ENCODE measurements at regions not wholly inside any gene's neighbourhood (a gene's known extent, or its start where the extent isn't known, plus 50 kb on each side); places are given as distances from the start of the nearest gene placed in this dataset.
"Not testable (repeated sequence)": the region's sequence is repeated elsewhere in the genome, so short reads cannot be mapped to it uniquely, and the experiment has no call there.

DNA sequence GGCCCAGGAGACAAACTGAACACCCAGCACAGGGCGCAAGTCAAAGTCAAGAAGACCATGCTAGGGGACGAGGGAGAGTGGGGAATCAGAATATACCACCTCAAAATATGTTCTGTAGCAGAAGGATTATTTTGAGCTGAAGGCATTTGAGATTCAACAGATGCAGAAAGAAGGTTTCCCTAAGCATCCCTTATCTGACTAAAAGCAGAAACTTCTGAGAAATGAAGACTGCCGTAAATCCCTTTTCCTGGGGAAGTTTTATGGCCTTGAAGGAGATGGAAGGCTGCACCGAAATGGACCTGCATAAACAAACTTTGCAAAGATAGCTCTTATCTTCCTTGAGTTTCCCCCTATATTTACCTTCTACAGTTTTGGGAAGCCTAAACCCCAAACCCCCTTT, 72.8 kb downstream of the PTTG1 start:
- no peaks in the 10 kb centered on the region for H3K4me1 ChIP-seq
- H3K9me3 ChIP-seq: no peaks in the 10 kb centered on the region
- no peaks in the 10 kb centered on the region for H3K36me3 ChIP-seq
- no peak overlapping the region for H3K4me3 ChIP-seq
- intact Hi-C loops (cut with DNase I): no loop called here
- no peak overlapping the region for H3K27ac ChIP-seq
- H3K27me3 ChIP-seq: no peaks in the 10 kb centered on the region
- DNase-seq (ENCODE audit: extremely low spot score in 2 of 2): no peak
- TF ChIP-seq POLR2AphosphoS5 (IDR thresholded peaks at IDR 0.05; ENCODE audit: insufficient read depth in 1 of 2, low read depth in 1 of 2) (no peak), POLR2A (IDR thresholded peaks at IDR 0.05) (no peak)
- TF ChIP-seq, protein P1, sequence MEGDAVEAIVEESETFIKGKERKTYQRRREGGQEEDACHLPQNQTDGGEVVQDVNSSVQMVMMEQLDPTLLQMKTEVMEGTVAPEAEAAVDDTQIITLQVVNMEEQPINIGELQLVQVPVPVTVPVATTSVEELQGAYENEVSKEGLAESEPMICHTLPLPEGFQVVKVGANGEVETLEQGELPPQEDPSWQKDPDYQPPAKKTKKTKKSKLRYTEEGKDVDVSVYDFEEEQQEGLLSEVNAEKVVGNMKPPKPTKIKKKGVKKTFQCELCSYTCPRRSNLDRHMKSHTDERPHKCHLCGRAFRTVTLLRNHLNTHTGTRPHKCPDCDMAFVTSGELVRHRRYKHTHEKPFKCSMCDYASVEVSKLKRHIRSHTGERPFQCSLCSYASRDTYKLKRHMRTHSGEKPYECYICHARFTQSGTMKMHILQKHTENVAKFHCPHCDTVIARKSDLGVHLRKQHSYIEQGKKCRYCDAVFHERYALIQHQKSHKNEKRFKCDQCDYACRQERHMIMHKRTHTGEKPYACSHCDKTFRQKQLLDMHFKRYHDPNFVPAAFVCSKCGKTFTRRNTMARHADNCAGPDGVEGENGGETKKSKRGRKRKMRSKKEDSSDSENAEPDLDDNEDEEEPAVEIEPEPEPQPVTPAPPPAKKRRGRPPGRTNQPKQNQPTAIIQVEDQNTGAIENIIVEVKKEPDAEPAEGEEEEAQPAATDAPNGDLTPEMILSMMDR (IDR thresholded peaks at IDR 0.05): no peak

GRCh38 chr5:160496334-160496733, 74.7 kb downstream of the PTTG1 start:
- Histone ChIP-seq H3K4me1 (no peaks in the 10 kb centered on the region), H3K27me3 (no peaks in the 10 kb centered on the region), H3K4me3 (no peak overlapping the region), H3K36me3 (no peaks in the 10 kb centered on the region), H3K27ac (no peak overlapping the region), H3K9me3 (no peaks in the 10 kb centered on the region)
- intact Hi-C loops (cut with DNase I): no loop called here
- TF ChIP-seq POLR2A (IDR thresholded peaks at IDR 0.05) (no peak), POLR2AphosphoS5 (IDR thresholded peaks at IDR 0.05; ENCODE audit: insufficient read depth in 1 of 2, low read depth in 1 of 2) (no peak)
- TF ChIP-seq, protein P1 (IDR thresholded peaks at IDR 0.05): no peak
- DNase-seq (ENCODE audit: extremely low spot score in 2 of 2): no peak

GRCh38 chr5:160496784-160497183, 75.1 kb downstream of the PTTG1 start:
- H3K9me3 ChIP-seq: no peaks in the 10 kb centered on the region
- DNase-seq (ENCODE audit: extremely low spot score in 2 of 2): no peak
- intact Hi-C loops (cut with DNase I): no loop called here
- H3K27me3 ChIP-seq: no peaks in the 10 kb centered on the region
- H3K4me1 ChIP-seq: no peaks in the 10 kb centered on the region
- TF ChIP-seq, protein P1 (IDR thresholded peaks at IDR 0.05): no peak
- no peak for TF ChIP-seq POLR2A (IDR thresholded peaks at IDR 0.05)
- no peak for TF ChIP-seq POLR2AphosphoS5 (IDR thresholded peaks at IDR 0.05; ENCODE audit: insufficient read depth in 1 of 2, low read depth in 1 of 2)
- H3K36me3 ChIP-seq: no peaks in the 10 kb centered on the region
- H3K27ac ChIP-seq: no peak overlapping the region
- no peak overlapping the region for H3K4me3 ChIP-seq

- intact Hi-C loops (cut with DNase I): no loop called here
- Histone ChIP-seq H3K4me1 (no peaks in the 10 kb centered on the region), H3K9me3 (no peaks in the 10 kb centered on the region), H3K4me3 (no peak overlapping the region), H3K36me3 (no peaks in the 10 kb centered on the region), H3K27me3 (no peaks in the 10 kb centered on the region), H3K27ac (no peak overlapping the region)
- DNase-seq (ENCODE audit: extremely low spot score in 2 of 2): no peak
- TF ChIP-seq POLR2AphosphoS5 (IDR thresholded peaks at IDR 0.05; ENCODE audit: insufficient read depth in 1 of 2, low read depth in 1 of 2): no peak
- TF ChIP-seq, protein P1 (IDR thresholded peaks at IDR 0.05): no peak
Observed at GRCh38 chr5:160497878-160498277, 76.2 kb downstream of the PTTG1 start.

GRCh38 chr5:160498441-160499043, 76.9 kb downstream of the PTTG1 start:
- H3K9me3 ChIP-seq; H3K4me1 ChIP-seq; H3K4me3 ChIP-seq; H3K36me3 ChIP-seq; H3K27me3 ChIP-seq; H3K27ac ChIP-seq; intact Hi-C loops (cut with DNase I); DNase-seq (ENCODE audit: extremely low spot score in 2 of 2): not testable (repeated sequence)
